Stimulated activated CD4-positive, alpha-beta T cell treated with anti-CD3 and anti-CD28 coated beads, Interleukin-4, amount 100 ng/mL, for 1 hour (primary cell): ENCODE measurements at regions not wholly inside any gene's neighbourhood (a gene's known extent, or its start where the extent isn't known, plus 50 kb on each side); places are given as distances from the start of the nearest gene placed in this dataset.
"Not testable (repeated sequence)": the region's sequence is repeated elsewhere in the genome, so short reads cannot be mapped to it uniquely, and the experiment has no call there.

ENCODE experiments used
- DNase-seq: peaks from one replicate; pipeline ENCODE4 v3.0.0-alpha.2; 2020

GRCh38 chr5:4023091-4023752 lies 427.6 kb downstream of the IRX1 start:
- no peak for DNase-seq

- DNase-seq, result no peak
Measured at GRCh38 chr5:4023753-4024335, 428.2 kb downstream of the IRX1 start.

GRCh38 chr5:4027088-4027734 lies 431.6 kb downstream of the IRX1 start:
- no peak for DNase-seq

- DNase-seq, result no peak
Measured at GRCh38 chr5:4028384-4028783, 432.8 kb downstream of the IRX1 start.

GRCh38 chr5:4033546-4033945 lies 437.9 kb downstream of the IRX1 start:
- DNase-seq, result not testable (repeated sequence)

- no peak for DNase-seq
Measured at GRCh38 chr5:4036861-4037260, 441.2 kb downstream of the IRX1 start.

GRCh38 chr5:4038994-4039393 lies 443.4 kb downstream of the IRX1 start:
- no peak for DNase-seq

- DNase-seq, result no peak
Measured at GRCh38 chr5:4042311-4042710, 446.7 kb downstream of the IRX1 start.

GRCh38 chr5:4043135-4043534 lies 447.5 kb downstream of the IRX1 start:
- DNase-seq, result no peak

GRCh38 chr5:4044881-4045280 lies 449.2 kb downstream of the IRX1 start:
- DNase-seq, result no peak

- DNase-seq, result no peak
Measured at GRCh38 chr5:4048398-4048797, 452.8 kb downstream of the IRX1 start.

GRCh38 chr5:4050203-4050602 lies 454.6 kb downstream of the IRX1 start:
- DNase-seq, result no peak

- no peak for DNase-seq
Measured at GRCh38 chr5:4053136-4053535, 457.5 kb downstream of the IRX1 start.

- DNase-seq, result no peak
Measured at GRCh38 chr5:4054092-4054491, 458.5 kb downstream of the IRX1 start.

GRCh38 chr5:4058899-4059298 lies 463.3 kb downstream of the IRX1 start:
- no peak for DNase-seq

GRCh38 chr5:4065472-4066320 lies 470.1 kb downstream of the IRX1 start:
- no peak for DNase-seq

- DNase-seq, result no peak
Measured at GRCh38 chr5:4068171-4068570, 472.5 kb downstream of the IRX1 start.

GRCh38 chr5:4078544-4078943 lies 482.9 kb downstream of the IRX1 start:
- no peak for DNase-seq

GRCh38 chr5:4079831-4080230 lies 484.2 kb downstream of the IRX1 start:
- no peak for DNase-seq

- no peak for DNase-seq
Measured at GRCh38 chr5:4080370-4080769, 484.7 kb downstream of the IRX1 start.

- no peak for DNase-seq
Measured at GRCh38 chr5:4081059-4081458, 485.4 kb downstream of the IRX1 start.

- DNase-seq, result no peak
Measured at GRCh38 chr5:4081466-4081865, 485.8 kb downstream of the IRX1 start.

GRCh38 chr5:4082966-4083564 lies 487.4 kb downstream of the IRX1 start:
- DNase-seq, result no peak
